ENCODE measurements at regions not wholly inside any gene's neighbourhood (a gene's known extent, or its start where the extent isn't known, plus 50 kb on each side); places are given as distances from the start of the nearest gene placed in this dataset.
"Not testable (repeated sequence)": the region's sequence is repeated elsewhere in the genome, so short reads cannot be mapped to it uniquely, and the experiment has no call there.

DNA sequence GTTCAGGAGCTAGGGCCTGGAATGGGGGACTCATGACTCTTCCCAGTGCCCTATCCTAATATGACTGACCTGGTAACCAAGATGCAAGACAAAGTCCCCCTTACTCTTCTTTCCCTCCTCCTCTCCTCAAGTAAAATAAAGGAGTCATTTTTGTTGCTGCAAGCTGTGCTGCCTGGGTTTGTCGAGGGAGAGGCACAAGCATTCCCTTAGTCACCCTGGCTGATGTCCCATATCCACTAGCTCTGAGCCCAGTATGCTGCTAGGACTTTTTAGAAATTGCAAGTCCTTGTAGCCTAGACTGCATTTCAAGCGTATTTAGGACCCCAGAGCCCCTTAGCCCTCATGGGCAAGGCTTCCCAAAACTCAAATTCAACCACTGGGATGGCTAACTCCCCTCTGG is 338.5 kb upstream of the SETBP1 start:
- DNase-seq (ENCODE audit: low spot score) = no peak
- ATAC-seq (ENCODE audit: low FRiP score) = no peak
- TF ChIP-seq, protein P1, sequence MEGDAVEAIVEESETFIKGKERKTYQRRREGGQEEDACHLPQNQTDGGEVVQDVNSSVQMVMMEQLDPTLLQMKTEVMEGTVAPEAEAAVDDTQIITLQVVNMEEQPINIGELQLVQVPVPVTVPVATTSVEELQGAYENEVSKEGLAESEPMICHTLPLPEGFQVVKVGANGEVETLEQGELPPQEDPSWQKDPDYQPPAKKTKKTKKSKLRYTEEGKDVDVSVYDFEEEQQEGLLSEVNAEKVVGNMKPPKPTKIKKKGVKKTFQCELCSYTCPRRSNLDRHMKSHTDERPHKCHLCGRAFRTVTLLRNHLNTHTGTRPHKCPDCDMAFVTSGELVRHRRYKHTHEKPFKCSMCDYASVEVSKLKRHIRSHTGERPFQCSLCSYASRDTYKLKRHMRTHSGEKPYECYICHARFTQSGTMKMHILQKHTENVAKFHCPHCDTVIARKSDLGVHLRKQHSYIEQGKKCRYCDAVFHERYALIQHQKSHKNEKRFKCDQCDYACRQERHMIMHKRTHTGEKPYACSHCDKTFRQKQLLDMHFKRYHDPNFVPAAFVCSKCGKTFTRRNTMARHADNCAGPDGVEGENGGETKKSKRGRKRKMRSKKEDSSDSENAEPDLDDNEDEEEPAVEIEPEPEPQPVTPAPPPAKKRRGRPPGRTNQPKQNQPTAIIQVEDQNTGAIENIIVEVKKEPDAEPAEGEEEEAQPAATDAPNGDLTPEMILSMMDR (IDR thresholded peaks at IDR 0.05) = no peak

DNA sequence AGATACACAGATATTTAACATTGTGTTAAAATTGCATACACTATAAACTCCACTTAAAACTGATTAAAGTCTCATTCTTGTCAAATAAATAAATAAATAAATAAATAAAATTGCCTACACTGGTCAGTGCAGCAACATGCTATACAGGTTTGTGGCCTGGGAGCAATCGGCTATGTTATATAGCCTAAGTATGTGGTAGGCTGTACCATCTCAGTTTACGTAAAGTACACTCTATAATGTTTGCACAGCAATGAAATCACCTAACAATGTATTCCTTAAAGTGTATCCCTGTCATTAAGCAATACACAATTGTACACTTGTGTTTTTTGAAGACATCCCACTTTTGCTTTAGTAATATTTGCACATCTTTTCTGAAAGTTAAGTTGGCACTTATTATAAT is 337.7 kb upstream of the SETBP1 start:
- DNase-seq (ENCODE audit: low spot score) = no peak
- TF ChIP-seq, protein P1 (IDR thresholded peaks at IDR 0.05) = no peak
- ATAC-seq (ENCODE audit: low FRiP score) = no peak

DNA sequence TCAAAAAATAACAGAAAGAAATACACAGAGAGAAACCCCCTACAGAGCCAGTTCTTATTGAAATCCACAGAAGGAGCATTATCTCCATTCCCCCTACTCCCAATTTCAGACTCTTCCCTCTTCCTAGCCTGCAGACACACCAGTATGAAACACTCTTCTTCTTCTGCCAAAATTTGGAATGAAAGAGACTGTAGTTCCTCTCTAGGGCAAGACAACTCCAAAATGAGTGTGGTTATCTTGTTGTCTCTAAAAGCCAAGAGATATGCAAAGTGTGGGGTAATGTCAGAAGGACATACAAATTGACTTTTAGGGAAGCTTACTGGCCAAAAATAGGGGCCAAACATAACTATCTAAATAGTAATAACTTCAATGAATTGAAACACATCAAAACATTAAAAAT is 337.1 kb upstream of the SETBP1 start:
- ATAC-seq (ENCODE audit: low FRiP score) (no peak), DNase-seq (ENCODE audit: low spot score) (no peak)
- TF ChIP-seq, protein P1 (IDR thresholded peaks at IDR 0.05) = no peak

DNA sequence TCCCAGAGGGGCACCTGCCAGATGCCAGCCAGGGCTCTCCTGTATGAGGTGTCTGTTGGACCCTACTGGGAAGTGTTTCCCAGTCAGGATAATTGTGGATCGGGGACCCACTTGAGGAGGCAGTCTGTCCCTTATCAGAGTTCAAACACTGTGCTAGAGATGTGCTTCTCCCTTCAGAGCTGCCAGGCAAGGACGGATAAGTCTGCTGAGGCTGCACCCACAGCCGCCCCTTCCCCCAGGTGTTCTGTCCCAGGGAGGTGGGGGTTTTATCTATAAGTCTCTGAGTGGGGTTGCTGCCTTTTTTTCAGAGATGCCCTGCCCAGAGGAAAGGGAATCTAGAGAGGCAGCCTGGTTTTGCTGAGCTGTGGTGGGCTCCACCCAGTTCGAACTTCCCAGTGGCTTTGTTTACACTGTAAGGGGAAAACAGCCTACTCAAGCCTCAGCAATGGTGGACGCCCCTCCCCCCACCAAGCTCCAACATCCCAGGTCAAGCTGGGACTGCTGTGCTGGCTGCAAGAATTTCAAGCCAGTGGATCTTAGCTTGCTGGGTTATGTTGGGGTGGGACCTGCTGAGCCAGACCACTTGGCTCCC is 324.0 kb upstream of the SETBP1 start:
- TF ChIP-seq, protein P1 (IDR thresholded peaks at IDR 0.05) = no peak
- no peak for ATAC-seq (ENCODE audit: low FRiP score)
- no peak for DNase-seq (ENCODE audit: low spot score)

DNA sequence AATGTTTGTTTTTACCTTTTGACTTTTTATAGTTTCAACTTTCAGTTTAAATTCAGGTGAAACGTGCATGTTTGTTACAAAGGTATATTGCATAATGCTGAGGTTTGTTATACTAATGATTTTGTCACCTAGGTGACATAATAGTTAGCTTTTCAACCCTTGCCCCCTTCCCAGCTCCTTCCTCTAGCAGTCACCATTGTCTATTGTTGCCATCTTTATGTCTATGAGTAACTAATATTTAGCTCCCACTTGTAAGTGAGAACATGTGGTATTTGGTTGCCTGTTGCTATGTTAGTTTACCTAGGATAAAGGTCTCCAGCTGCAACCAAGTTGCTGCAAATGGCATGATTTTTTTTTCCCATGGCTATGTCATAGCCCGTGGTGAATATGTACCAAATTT is 322.3 kb upstream of the SETBP1 start:
- TF ChIP-seq, protein P1 (IDR thresholded peaks at IDR 0.05) = no peak
- no peak for DNase-seq (ENCODE audit: low spot score)
- no peak for ATAC-seq (ENCODE audit: low FRiP score)

DNA sequence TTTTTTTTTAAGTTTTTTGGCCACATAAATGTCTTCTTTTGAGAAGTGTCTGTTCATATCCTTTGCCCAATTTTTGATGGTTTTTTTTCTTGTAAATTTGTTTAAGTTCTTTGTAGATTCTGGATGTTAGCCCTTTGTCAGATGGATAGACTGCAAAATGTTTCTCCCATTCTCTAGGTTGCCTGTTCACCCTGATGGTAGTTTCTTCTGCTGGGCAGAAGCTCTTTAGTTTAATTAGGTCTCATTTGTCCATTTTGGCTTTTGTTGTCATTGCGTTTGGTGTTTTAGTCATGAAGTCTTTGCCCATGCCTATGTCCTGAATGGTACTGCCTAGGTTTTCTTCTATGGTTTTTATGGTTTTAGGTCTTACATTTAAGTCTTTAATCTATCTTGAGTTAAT is 320.9 kb upstream of the SETBP1 start:
- ATAC-seq (ENCODE audit: low FRiP score); DNase-seq (ENCODE audit: low spot score): not testable (repeated sequence)

DNA sequence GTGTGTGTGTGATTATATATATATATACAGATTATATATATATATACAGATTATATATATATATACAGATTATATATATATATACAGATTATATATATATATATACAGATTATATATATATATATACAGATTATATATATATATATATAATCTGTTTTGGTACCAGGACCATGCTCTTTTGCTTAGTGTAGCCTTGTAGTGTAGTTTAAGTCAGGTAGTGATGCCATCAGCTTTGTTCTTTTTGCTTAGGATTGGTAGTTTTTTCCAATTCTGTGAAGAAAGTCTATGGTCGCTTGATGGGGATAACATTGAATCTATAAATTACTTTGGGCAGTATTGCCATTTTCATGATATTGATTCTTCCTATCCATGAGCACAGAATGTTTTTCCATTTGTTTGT is 318.5 kb upstream of the SETBP1 start:
- not testable (repeated sequence) for ATAC-seq (ENCODE audit: low FRiP score); DNase-seq (ENCODE audit: low spot score)

DNA sequence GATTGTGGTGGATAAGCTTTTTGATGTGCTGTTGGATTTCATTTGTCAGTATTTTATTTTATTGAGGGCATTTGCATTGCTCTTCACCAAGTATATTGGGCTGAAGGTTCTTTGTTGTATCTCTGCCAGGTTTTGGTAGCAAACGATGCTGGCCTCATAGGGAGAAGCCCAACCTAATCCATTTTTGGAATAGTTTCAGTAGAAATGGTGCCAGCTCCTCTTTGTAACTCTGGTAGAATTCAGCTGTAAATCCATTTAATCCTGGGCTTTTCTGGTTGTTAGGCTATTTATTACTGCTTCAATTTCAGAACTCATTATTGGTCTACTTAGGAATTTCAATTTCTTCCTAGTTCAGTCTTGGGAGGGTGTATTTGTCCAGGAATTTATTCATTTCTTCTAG is 309.8 kb upstream of the SETBP1 start:
- ATAC-seq (ENCODE audit: low FRiP score) (no peak), DNase-seq (ENCODE audit: low spot score) (no peak)
- TF ChIP-seq, protein P1 (IDR thresholded peaks at IDR 0.05) = no peak

All from omental fat pad (tissue), 3 donors.